GM18498 (cell line): ENCODE measurements at regions not wholly inside any gene's neighbourhood (a gene's known extent, or its start where the extent isn't known, plus 50 kb on each side); places are given as distances from the start of the nearest gene placed in this dataset.
"Not testable (repeated sequence)": the region's sequence is repeated elsewhere in the genome, so short reads cannot be mapped to it uniquely, and the experiment has no call there.

Source experiments
- ATAC-seq: cut with Tn5 transposase; IDR thresholded peaks from one replicate; pipeline ENCODE4 v1.9.1; 2021; ENCODE audit warnings: mild to moderate bottlenecking, moderate library complexity; ENCODE audit not compliant: unreplicated experiment

DNA sequence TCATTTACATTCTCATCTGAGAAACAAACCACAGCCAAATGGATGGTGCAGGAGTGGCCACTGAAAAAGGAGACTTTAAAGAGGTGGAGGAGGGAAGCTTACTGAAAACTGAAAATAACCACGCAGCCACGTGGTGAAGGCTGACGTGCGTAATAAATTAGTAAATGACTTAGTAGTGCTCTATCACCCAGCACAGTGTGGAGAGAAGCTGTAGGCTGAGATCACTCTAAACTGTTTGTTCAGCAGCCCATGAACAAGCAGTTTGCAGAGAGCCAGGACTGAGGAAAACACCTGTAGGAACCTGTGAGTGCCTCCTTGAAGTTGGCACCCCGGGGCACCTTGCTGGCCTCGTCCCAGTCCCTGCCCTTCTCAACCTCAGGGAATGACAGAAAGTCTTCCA is 193.0 kb downstream of the TXNL1 start:
- no peak for ATAC-seq

DNA sequence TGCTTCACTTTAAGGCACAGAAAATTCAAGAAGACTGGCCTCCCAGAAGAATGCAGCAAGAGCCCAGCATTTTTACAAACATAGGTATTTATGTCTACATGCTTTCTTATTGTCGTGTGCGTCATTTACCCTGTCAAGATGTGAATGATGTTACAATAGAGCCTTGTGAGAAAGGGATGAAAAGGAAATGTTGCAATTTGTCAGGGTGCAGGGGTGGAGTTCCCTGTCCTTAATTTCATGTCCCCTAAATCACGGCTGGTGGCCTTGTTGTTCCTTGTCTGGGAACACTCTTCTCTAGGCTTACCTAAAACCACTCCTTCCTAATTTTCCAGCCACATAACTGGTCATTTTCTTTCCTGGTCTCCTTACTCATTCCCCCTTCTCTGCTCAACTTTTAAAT is 194.2 kb downstream of the TXNL1 start:
- no peak for ATAC-seq

DNA sequence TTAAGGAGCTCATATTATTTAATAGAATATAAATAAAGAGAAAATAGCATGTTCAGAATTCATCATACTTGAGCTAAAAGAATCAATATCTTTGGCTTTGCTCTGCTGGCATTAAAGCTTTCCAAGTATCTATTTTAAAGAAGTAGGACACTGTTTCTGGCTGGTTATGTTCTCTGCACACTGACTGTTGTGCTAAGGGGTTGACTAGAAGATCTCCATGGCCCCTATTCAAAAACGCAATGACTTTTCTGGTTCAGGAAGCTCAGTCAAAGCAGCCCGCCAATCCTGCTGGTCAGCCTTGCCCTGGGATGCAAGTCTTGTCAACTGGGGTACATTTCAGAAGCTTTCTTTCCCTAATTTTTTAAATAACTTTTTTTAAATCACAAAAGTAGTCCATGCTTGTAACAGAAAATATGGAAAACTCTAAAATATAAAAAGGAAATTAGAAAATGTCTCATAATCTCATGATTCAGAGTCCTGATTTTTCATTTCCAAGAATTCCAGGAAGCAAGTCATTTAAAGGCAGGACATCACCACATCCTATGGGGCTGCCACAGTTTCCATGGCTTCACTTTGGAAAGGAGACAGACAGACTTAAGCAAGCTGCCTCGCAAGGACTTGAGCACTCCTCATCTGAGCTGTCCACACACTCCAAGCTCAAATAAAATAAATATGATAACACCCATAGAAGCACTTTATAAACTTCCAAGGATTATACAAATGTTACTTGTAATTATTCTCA is 195.1 kb downstream of the TXNL1 start:
- ATAC-seq: no peak

DNA sequence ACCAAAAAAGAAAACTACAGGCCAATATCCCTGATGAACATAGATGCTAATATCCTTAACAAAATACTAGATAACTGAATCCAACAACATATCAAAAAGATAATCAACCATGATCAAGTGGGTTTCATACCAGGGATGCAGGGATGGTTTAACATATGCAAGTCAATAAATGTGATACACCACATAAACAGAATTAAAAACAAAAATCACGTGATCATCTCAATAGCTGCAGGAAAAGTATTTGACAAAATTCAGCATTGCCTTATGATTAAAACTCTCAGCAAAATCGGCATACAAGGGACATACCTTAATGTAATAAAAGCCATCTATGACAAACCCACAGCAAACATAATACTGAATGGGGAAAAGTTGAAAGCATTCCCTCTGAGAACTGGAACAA is 199.9 kb downstream of the TXNL1 start:
- not testable (repeated sequence) for ATAC-seq

DNA sequence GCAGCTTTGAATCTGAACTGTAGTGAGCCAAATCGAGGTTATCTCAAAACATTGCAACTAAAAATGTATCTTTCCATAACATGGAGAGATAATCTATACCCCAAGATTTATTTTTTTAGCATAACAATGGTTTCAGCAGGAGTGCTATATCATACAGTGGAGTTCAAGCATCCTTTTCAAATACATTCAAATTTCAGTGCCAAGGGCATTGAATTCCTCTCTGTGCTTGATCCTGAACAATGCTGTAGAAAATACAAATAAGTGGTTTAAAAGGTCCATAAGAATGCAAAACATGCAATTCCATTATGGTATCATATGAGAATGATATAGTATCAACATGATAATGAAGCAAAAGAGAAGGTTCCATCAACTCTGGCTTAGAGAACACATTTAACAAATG is 201.7 kb downstream of the TXNL1 start:
- ATAC-seq: no peak

DNA sequence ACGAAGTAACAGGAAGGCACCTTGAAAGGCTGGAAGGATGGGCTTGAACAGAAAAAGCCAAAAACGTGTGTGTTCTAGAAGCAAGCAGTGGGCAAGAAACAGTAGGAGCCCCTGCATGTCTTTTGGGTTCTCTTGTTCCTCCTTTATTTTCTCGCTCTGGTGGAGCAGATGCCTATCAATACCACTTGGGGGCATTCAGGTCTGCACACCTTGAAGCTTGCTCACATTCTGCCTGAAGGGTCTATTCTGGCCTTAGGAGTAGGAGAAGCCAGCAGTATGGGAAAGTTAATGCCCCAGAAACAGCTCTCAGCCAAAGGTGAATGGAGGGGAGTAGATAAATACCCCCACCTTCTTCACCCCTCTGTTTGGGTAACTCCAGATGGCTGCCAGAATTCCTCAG is 204.5 kb downstream of the TXNL1 start:
- no peak for ATAC-seq

DNA sequence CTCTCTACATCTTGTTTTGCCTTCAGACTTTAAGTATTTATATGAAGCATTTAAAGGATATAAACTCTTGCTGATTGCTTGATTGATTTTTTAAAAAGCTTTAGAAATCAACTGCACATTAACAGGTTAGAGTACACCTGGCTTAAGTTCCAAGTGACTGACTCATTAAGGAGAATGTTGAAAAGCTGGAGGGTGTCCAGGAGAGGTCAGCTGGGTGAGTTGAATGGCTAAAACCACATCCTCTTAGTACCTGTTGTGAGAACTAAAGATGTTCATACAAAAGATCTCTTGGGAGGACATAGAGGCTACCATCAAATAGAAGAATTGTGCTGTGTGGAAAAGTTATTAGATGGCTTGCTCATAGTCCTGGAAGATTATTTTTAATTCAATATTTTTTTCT is 206.8 kb downstream of the TXNL1 start:
- ATAC-seq: no peak

DNA sequence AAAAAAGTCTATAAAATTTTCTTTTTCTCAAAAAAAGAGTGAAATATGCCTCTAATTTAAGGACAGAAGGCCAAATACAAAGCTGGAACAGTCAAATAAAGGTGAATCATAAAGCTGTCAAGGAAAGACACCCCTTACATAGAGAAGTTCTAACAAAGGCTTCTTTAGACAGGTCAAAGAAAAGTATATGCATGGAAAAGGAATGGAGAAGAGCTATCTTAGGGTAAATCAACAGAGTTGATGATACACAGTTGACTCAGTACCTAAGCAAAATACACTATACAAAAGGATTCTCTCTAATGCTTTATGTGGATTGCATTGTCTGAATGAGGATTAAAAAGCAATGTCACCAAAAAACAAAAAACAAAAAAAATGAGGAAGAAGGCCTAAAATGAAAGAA is 214.8 kb downstream of the TXNL1 start:
- ATAC-seq: no peak

DNA sequence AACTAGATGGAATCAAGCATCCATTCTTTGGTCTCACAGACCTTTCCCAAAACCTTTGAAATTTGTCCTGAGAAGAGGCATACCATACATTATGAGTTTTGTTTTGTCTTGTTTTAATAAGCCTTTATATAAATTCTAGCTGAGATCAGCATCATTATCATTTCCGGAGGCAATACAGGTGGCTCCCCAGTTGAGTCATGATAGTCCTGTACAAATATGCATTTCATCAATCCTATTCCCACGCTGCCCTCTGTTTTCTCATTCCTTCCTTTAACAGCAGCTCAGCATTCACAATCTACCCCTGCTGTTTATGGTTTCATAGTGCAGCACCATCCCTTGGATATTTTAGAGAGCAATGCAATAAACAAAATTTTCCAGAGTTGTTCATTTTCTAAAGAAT is 216.7 kb downstream of the TXNL1 start:
- no peak for ATAC-seq

DNA sequence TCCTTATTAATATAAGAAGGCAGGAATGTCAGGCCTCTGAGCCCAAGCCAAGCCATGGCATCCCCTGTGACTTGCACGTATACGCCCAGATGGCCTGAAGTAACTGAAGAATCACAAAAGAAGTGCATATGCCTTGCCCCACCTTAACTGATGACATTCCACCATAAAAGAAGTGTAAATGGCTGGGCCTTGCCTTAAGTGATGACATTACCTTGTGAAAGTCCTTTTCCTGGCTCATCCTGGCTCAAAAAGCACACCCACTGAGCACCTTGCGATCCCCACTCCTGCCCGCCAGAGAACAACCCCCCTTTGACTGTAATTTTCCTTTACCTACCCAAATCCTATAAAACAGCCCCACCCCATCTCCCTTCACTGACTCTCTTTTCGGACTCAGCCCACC is 217.5 kb downstream of the TXNL1 start:
- ATAC-seq: not testable (repeated sequence)

DNA sequence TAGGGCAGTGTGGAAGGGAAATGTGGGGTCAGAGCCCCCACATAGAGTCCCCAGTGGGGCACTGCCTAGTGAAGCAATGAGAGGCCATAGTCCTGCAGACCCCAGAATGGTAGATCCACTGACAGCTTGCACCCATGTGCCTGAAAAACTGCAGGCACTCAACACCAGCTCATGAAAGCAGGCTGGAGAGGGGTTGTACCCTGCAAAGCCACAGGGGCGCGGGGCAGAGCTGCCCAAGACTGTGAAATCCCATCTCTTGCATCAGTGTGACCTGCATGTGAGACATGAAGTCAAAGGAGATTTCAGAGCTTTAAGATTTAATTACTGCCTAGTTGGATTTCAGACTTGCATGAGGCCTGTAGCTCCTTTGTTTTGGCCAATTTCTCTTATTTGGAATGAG is 224.0 kb downstream of the TXNL1 start:
- ATAC-seq: no peak

DNA sequence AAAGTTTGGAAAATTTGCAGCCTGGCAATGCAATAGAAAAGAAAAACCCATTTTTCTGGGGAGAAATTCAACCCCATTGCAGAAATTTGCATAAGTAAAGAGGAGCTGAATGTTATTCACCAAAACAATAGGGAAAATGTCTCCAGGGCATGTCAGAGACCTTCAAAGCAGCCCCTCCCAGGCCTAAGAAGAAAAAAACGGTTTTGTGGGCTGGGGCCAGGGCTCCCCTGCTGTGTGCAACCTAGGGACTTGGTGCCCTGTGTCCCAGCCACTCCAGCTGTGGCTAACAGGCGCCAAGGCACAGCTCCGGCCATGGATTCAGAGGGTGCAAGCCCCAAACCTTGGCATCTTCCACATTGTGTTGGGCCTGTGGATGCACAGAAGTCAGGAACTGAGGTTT is 224.5 kb downstream of the TXNL1 start:
- no peak for ATAC-seq

DNA sequence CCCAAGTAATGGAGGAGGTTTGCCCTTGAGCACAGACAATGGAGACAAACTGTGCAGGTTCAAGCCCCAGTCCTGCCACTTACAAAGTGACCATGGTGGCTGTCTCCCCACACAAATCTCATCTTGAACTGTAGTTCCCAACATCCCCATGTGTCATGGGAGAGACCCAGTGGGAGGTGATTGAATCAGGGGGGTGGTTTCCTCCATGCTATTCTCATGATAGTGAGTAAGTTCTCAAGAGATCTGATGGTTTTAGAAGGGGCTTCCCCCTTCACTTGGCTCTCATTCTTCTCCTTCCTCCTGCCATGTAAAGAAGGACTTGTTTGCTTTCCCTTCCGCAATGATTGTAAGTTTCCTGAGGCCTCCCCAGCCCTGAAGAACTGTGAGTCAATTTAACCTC is 225.4 kb downstream of the TXNL1 start:
- ATAC-seq: no peak

DNA sequence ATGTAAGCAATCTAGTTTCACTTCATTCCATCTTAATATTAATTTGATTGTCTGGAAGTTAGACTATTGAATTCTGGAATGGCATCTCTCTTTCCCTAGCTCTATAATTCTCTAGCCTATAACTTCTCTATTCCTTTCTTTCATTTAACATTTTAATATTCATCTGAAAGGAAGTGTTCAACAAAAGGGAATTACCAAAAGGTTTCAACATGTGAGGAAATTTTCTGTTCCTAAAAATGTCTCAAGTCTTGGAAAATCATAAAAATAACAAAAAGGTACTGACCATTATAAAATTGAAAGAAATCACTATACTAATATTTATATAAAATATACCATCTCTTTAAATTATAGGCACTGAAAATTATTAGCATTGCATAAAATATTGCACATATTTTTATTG is 228.7 kb downstream of the TXNL1 start:
- no peak for ATAC-seq

DNA sequence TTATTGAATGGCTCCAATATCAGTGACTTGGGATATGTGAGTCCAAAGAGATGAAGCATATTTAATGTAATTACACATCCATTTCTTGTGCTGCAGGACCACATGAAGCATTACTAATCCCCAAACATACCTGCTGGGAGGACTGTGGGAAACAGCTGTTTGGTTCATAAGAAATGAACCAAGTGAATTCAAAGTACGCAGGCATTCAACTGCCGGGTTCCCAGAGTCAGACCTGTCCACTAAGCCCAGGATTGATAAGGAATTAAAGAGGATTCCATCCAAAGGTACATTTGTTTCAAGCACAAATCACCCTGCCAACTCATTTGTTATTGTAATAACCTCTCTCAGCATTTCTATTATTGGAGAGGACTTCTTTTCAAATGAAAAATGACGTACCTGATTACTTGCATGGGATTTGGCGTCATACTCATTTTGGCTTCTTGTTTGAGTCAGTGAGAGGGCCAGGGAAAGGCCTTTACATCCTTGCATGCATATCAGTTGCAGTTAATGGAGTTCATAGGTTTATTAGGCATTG is 230.7 kb downstream of the TXNL1 start:
- ATAC-seq: no peak

DNA sequence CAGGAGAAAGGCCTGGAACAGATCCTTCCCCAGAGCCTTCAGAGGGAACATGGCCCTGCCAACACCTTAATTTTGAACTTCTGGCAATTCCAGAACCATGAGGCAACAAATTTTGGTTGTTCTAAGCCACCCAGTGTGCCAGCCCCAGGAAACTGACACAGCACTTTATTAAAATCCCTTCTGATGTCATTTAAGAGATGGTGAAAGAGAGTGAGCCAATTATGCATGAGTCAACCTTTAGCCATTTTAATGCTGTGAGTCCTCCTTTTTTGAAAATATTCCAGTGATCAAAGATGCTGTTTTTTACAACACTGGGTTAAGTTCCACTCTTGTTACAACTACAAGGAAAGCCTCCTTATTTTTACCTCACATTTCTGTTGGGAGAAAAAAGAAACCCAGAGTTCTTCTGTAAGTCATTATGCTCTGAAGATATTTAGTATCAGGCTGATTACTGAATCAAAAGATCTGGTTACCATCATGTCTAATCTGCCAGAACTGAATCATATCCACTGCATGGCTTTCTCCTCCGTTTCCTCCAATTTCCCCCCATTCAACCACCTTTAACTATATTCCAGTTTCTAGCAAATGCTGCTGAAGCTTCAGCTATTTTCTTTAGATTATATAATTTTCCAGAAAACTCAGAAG is 235.4 kb downstream of the TXNL1 start:
- ATAC-seq: no peak

DNA sequence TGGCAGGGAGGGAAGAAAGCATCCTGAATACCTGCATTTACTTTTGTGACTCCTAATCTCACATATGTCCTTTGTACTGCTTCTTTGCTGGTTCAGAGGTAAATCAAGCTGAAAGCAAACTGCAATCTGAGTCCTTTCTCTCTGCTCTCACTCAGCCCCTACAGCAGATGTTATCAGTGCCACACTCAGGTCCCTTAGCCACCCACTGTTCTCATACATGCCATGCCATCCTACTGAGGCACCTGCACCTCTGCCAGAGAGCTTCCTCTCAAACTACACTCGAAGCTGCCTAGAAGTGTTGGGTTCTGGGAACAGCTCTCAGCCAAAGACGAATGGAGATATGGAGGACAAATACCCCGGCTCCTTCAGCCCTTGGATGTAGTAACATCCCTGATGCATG is 244.5 kb downstream of the TXNL1 start:
- no peak for ATAC-seq

DNA sequence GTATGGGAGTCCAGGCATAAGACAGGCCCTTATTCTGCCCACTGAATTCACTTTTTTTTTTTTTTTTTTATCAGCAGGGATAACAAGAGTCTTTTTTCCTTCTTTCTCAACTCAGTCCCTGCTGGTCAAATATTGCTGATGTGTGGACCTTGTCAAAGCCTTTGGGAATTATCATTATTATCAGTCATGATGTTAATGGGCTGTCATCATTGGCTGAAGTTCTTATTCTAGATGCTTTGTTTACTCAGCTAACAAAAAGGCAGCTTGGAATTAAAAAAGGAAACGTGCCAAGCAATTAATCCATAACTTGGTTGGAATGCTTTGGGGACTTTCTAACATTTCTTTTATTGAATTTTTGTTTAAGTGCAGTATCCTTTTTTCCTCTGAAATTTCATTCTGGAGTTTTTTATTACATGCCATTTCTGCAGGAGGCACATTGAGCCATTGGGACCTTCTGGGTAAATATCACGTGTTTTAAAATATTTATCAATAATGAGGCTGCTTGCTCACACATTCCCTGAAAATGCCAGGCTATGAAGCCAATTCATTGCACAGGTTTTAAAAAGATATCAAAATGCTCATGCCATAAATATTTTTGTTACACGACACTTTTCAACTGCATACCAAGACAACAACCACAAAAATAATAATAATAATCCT is 246.3 kb downstream of the TXNL1 start:
- no peak for ATAC-seq

DNA sequence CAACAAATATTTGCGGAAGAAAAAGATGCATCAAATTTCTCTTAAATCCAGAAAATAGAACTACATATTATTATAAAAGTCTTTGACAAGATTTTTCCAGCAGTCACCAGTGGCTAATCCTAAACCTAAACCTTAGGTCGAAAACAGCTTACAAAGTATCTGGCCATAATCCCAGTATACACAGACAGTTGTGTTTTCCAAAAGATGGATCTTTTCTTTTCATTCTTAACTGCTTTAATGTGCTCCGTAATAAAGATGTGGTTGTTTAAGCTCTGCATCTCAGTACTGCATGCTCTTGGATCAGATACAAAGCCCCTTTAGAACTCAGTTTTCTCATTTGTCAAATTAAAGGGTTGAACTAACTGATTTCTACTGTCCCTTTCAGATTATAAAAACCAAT is 247.8 kb downstream of the TXNL1 start:
- no peak for ATAC-seq

DNA sequence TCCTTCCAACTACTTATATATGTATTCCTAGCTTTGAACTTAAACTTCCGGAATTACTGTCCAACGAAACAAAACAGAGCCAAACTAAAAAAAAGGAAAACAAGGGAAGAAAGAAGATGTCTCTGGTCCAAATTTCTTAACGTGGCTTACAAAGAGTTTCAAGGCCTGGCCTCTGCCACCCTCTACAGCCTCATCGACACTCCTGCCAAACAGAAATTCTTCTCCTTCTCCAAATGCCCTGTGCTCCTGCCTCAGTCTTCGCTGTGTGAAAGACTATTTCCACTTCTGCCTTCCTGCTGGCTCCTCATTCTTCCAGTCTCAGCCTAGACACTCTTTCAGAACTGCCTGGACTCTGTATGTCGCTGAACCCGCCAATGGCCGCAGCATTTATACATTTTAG is 249.2 kb downstream of the TXNL1 start:
- no peak for ATAC-seq

DNA sequence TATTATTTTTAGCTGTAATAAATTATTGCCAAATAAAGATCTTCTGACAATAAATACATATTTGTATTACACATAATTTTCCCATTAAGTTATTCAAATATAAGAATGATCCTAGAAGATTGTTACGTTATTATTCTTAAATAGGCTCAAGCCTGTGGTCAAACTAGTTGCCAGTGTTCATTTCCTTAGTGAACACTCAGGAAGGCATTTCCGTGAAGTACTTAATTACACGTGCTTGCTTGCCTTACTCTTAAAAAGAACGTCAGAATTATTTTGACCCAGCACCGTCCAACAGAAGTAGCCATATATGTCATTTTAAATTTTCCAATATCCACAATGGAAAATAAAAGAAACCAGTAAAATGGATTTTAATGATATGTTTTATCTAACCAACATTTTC is 249.8 kb downstream of the TXNL1 start:
- ATAC-seq: no peak

DNA sequence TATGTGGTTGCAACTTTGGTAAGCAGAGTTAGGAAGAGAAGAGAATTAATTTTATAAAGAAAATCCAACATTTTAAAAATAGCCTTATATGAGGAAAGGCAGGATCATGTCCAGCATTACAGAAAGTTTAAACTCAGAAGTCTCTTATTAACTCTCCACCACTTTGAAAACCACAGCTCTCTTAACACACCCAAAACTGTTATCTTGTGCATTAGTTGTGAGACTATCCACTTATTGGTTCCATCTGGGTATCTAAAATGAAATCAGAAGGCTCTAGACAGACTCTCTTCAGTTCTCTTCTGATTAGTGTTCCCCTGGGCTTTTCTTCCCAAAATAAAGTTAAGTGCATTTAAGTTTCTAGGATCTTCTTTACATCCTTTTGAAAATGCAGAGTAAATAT is 251.5 kb downstream of the TXNL1 start:
- ATAC-seq: no peak
